22Rv1 (cell line): ENCODE measurements at regions not wholly inside any gene's neighbourhood (a gene's known extent, or its start where the extent isn't known, plus 50 kb on each side); places are given as distances from the start of the nearest gene placed in this dataset.
"Not testable (repeated sequence)": the region's sequence is repeated elsewhere in the genome, so short reads cannot be mapped to it uniquely, and the experiment has no call there.

Experiments
- CTCF ChIP-seq: fragments of 450-650 bp; IDR thresholded peaks from 2 replicates; pipeline ENCODE4 v1.5.1; 2017; ENCODE audit warnings: mild to moderate bottlenecking
- ZFX ChIP-seq: fragments of 450-650 bp; IDR thresholded peaks from 2 replicates; pipeline ENCODE4 v1.6.1; 2017; ENCODE audit warnings: antibody characterized with exemption, borderline replicate concordance

DNA sequence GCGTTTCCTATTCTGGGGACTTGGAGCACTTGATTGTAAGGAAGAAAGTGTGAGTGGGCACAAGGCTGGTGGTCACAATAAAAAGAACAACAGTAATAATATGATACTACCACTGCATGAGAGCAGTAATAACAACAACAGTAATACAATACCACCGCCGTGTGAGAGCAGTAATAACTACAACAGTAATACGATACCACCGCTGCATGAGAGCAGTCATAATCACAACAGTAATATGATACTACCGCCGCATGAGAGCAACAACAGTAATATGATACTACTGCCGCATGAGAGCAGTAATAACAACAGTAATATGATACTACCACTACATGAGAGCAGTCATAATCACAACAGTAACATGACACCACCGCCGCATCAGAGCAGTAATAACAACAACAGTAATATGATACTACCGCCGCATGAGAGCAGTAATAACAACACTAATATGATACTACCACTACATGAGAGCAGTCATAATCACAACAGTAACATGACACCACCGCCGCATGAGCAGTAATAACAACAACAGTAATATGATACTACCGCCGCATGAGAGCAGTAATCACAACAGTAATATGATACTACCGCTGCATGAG lies 201.6 kb downstream of the ASMT start:
- not testable (repeated sequence) for TF ChIP-seq CTCF, ZFX
